Middle frontal gyrus (tissue), 1 donor: ENCODE measurements at regions not wholly inside any gene's neighbourhood (a gene's known extent, or its start where the extent isn't known, plus 50 kb on each side); places are given as distances from the start of the nearest gene placed in this dataset.

Experiments used
- DNase-seq: peaks from one replicate; pipeline ENCODE4 v3.0.0-alpha.2; 2015; ENCODE audit warnings: low spot score; ENCODE audit errors: extremely low spot score

DNA sequence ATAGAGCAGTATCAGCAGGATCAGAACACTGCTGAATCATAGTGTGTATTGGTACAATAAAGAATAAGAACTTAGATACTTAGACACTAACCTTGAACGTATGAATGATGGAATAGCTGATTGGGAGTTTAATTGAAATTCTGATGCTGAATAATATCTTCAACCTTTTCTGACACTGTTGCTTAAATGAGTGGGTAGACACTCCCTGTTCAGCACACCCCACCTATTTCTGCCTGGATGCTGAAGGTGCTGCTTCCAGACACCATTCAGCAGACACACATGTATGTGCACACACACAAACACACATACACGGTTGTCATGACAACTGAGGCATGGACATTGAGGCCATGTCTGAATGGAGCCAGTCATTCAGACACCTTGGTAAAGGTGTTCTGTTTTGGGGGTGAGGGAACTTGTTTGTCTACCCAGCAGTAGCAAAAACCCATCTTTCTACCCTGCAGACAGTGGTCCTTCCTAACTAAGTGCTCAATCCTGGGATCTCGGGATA lies 54.3 kb downstream of the TMEM215 start:
- no peak for DNase-seq

- DNase-seq = no peak
Measured at GRCh38 chr9:32839013-32839885, 55.9 kb downstream of the TMEM215 start.

DNA sequence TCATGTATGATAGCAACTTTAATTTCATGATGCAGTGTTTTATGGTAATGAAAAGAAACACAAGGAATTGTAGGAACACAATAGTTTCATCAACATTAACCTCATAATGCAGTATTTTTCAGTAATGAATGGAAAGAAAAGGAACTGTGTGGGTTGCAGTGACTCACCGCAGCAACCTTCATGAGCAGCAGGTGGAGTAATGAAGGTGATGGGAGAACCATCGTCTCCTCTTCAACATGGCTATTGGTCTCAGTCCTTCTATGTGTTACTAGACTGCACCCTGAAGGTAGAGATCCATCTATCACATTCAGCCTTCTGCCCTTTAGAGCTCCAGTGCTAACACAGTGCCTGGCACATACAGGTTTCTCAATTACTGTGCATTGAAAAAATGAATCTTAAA lies 58.0 kb downstream of the TMEM215 start:
- DNase-seq = no peak

DNA sequence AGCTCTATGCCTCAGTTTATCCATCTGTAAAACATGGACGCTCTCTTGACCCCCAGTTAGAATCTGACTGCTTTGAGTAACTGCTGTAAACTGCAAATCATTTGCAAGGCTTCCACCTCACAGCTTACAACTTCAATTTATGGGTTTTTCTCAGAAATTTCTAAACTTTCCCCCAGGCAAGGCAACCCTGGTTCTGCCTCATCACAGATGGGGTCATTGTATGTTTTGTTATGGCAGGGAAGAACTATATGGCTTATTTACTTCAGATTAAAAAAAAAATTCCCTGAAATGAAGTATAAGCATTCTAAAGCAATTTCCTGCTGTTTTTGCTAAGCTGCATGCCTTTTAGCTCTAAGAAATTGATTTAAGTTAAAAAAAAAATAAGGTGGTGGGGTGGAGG lies 60.0 kb downstream of the TMEM215 start:
- DNase-seq = no peak

DNA sequence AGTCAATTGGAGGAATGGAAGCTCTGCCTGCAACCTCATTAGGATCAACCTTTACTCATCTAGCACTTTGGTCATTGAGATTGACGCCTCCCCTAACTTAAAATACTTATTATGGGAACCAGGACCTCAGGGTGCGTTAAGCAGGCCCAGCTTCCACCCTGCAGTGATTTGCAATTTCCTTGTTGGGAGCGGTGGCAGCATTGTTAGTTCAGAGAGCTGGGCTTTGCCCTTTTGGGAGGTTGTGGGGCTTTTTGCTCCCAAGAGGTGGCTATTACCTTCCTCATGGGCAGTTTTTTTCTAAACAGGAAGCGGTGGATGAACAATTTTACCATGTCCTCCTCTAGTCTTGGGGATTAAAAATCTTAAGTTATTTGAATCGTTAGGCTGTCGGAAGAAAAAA lies 60.9 kb downstream of the TMEM215 start:
- no peak for DNase-seq

GRCh38 chr9:32854271-32854670 lies 70.9 kb downstream of the TMEM215 start:
- no peak for DNase-seq

DNA sequence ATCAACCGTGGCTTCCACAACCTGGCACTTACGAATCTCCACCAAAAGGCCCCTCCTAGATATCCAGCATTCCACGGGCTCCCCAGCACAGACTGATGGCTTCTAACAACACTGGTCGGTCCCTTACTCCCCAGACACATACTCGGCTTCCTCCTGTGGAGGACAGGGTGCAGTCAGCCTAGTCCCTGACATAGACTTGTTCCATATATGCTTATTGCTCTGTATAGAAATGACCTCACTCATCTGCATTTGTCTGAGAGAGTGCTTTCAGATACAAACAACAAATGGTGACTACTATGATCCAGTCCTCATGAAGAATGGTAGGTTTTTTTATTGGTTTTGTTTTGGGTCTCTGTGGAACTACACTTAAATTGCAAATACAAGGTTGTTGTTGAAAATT lies 72.4 kb downstream of the TMEM215 start:
- no peak for DNase-seq

- DNase-seq = no peak
Measured at GRCh38 chr9:32863291-32863690, 80.0 kb downstream of the TMEM215 start.

GRCh38 chr9:32864971-32865370 lies 81.6 kb downstream of the TMEM215 start:
- DNase-seq = no peak

DNA sequence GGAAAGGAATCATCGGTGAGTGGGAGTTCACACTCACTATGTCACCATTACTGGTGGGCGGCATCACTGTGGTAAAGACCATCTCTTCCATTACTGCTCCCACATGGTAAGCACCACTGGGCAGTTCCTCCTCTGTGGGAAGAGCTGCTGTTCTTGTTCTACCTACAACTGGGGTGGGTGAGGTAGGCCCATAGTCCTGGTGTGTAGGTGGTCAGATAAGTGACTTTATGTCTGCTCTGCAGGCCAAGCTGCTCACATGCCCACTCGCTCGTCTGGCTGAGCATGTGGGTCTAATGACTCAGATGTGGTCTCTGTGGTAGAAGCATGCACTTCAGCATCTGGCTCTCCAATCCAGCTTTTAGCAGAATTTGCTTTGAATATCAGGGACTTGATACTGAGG lies 82.9 kb downstream of the TMEM215 start:
- peak; percentile 9 for DNase-seq

GRCh38 chr9:32867026-32867425 lies 83.7 kb downstream of the TMEM215 start:
- DNase-seq = no peak

DNA sequence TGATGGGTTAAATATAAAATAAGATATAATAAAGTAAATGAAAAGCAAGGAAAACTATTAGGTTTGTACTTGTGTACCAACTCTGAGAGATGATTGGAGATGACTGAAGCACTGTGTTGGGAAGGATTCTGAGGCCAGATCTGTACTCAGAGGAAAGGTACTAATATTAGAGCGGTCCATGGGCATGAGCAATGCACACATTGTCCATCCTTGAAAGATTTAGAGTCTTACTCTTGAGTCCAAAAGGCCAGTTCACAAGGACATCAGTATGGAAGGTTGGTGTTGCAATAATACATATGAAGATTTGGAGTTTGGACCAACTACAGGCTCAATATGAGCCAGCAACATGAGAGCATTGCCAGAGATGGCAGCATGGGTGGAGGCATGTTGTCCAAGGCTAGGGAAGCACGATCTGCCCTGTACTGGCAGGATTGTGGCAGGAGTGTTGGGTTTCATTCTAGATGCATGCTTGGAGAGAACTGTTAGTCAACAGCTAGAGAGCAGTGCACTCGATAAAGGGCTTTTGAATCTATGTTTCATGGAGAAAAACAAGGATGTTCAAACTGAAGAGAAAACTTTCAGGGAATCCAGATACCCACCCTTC lies 84.4 kb downstream of the TMEM215 start:
- DNase-seq = no peak

GRCh38 chr9:32869404-32869803 lies 86.1 kb downstream of the TMEM215 start:
- DNase-seq = no peak

DNA sequence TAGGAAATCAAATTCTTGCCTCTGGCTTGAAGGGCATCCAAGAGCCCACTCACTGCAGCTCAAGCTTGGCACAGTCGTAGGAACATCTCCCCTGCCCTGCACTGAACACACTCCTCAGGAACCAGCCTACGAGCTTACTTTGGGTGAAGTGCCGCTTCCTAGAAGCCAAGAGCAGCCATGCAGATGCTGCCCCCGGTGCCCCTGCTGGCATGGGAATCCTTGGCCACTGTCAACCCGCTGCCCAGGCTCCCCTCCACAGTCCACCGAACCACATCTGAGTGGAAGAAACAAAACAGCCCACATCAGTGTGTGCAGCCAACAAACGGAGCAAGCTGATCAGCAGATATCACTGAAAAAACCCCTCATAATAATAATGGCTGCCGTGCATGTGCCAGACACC lies 89.8 kb downstream of the TMEM215 start:
- no peak for DNase-seq

GRCh38 chr9:32873553-32873952 lies 90.2 kb downstream of the TMEM215 start:
- no peak for DNase-seq

DNA sequence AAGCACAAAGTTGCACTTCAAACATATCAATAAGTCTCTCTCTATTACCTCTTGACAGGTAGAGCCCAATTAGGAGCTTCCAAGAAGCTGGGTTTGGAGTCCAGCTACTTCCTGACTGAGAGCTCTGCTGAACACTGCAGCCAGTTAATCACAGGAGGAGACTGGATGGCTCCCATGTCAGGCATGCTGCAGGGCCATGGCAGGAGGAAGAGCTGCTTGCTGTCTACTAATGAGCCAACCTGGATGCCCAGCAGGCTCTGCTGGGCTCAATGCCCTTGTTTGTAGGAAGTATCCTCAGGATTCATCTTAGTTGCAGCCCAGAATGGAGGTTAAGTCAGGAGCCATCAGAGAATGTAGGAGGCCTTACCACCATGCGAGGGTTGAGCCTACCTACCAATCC lies 91.9 kb downstream of the TMEM215 start:
- no peak for DNase-seq

- no peak for DNase-seq
Measured at GRCh38 chr9:32875748-32876147, 92.4 kb downstream of the TMEM215 start.

DNA sequence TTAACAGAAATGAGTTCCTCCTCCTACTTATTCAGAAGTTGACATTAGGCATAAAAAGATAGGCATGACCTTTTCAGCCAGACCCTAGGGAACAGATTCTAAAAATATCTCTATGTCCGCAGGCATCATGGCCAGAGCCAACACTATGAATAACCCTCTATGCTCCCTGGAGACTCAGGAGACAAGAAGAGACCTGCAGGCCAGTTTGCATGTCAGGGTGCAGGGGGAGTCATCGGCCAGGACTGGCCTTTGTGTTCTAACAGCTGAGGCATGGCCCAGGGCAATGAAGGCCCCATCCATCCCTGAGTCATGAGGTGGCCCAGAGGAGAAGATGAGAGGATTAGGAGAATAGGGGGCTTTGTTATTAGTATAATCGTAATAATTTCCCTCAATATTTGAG lies 93.8 kb downstream of the TMEM215 start:
- no peak for DNase-seq

DNA sequence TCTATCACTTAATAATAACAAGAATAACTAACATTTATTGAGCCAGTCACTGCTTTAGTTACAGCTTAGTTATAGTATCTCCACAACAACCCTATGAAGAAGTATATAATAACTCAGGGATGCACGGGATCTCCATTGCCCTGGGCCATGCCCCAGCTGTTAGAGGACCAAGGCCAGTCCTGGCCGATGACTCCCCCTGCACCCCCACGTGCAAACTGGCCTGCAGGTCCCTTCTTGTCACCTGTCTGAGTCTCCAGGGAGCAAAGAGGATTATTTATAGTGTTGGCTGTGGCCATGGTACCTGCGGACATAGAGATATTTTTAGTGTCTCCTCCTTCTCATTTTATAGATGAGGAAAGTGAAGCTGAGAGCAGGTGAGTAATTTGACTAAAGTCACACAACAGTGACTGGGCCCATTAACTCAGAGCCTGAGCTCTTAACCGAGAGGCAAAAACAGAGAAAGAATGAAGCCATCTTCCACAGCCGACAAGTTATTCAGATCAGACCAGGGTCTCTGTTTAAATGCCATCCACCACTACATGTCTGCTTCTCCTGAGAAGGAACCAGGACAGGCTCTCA lies 94.4 kb downstream of the TMEM215 start:
- no peak for DNase-seq

DNA sequence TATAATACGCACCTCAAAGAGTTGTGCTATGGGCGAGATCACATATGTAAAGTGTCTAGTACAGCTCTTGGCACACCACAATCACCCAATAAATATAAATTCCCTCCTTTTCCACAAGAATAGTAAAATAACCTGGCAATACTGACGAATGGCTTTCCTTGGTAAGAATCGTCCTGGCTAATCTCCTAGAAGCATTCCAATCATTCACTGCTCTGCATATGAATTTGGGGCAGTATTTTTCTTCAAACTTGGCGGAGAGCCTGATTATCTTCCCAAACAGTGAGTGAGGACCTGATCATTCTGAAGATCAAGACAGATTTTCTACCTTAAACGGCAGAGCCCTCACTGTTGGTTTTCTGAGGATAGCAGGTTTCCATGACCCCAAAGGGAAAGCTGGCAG lies 96.0 kb downstream of the TMEM215 start:
- no peak for DNase-seq

GRCh38 chr9:32881948-32882347 lies 98.6 kb downstream of the TMEM215 start:
- DNase-seq = no peak

DNA sequence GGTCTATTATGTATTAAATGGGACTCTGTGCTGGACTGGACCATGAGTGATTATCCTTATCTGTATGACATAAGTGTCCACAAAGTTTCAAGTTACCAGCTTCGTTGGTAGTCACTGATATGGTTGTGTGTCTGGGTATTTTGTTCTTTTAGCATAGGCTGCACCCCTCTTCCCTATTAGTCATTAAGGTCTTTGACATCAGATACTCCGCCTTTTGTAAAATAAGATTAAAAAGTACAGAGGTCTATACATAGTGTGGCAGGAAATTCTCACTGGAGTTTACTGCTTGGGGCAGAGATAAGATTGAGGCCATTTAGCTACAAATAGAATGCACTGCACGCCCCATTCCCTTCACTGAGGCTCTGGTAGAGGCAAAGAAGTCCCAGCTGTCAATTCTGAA lies 99.4 kb downstream of the TMEM215 start:
- no peak for DNase-seq

DNA sequence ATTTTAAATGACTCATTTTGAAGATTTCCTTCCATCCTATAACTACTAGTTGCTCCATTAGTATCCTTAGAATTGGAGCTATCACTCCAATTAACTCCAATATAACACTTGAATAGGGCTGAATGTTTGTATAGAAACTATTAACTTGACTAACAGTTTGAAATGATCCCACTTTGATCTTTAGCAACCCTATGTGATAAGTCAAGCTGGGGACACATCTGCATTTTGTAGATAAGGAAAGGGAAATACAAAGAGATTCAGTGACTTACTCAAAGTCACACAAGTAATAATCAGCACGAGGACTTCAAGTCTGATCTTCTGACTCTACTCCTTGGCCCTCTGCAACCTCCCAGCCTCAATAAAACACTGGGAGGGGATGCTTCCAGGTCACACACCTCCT lies 101.1 kb downstream of the TMEM215 start:
- no peak for DNase-seq
